Lower leg skin (tissue), 4 donors: ENCODE measurements at regions not wholly inside any gene's neighbourhood (a gene's known extent, or its start where the extent isn't known, plus 50 kb on each side); places are given as distances from the start of the nearest gene placed in this dataset.

ENCODE experiments used
- DNase-seq, 2 donors: peaks; one replicate each; pipeline ENCODE4 v3.0.0-alpha.2; 2019; ENCODE audit warnings: low spot score in 2 of 2
- H3K4me3 ChIP-seq: fragments of 200-600 bp; sonication (generic); 2 replicates; pipeline ENCODE4 v1.5.1; 2017; ENCODE audit warnings: mild to moderate bottlenecking, low read depth; ENCODE audit not compliant: poor library complexity, severe bottlenecking
- CTCF ChIP-seq, 3 donors: fragments of 450-650 bp; IDR thresholded peaks; one replicate each; pipeline ENCODE4 v1.5.1; 2016; ENCODE audit warnings: antibody characterized with exemption in 3 of 3, mild to moderate bottlenecking in 3 of 3, moderate library complexity in 2 of 3
- POLR2A ChIP-seq, 2 donors: fragments of 450-650 bp; IDR thresholded peaks; one replicate each; pipeline ENCODE4 v1.6.1; 2016 to 2017; ENCODE audit warnings: antibody characterized with exemption in 2 of 2, mild to moderate bottlenecking in 1 of 2, moderate library complexity in 1 of 2
- WGBS, 2 donors: methylation state at CpG; one replicate each; pipeline ENCODE4 v1.1.5; 2018; 5-methylcytosine and 5-hydroxymethylcytosine counted together
- intact Hi-C: fragments of 100-400 bp; cut with DNase I; formaldehyde crosslinking; loops from one replicate; pipeline ENCODE4 v1.15.0; 2023; ENCODE audit warnings: low total_unique reads

- TF ChIP-seq POLR2A (IDR thresholded peaks at IDR 0.05) (no peak), CTCF (IDR thresholded peaks at IDR 0.05) (no peak)
- H3K4me3 ChIP-seq: no peak overlapping the region
- intact Hi-C loops: no loop called here
These were observed 188.9 kb upstream of the ZNF618 start for GRCh38 chr9:113687107-113687679.

GRCh38 chr9:113687680-113688371, 188.3 kb upstream of the ZNF618 start:
- no peak for DNase-seq
- intact Hi-C loops: no loop called here
- H3K4me3 ChIP-seq: no peak overlapping the region
- TF ChIP-seq POLR2A (IDR thresholded peaks at IDR 0.05) (no peak), CTCF (IDR thresholded peaks at IDR 0.05) (no peak)
- 8 to 13% methylated on average over 23 to 34 of the region's 40 CpGs for WGBS, 2 donors

More at GRCh38 chr9:113687107-113687679, 188.9 kb upstream of the ZNF618 start:
- DNase-seq: no peak
- 31 to 34% methylated on average over 4 of the region's 4 CpGs for WGBS, 2 donors

GRCh38 chr9:113690055-113690740, 185.9 kb upstream of the ZNF618 start:
- DNase-seq: no peak
- no peak overlapping the region for H3K4me3 ChIP-seq
- intact Hi-C loops: no loop called here
- WGBS, 2 donors: 79 to 89% methylated on average over 11 of the region's 11 CpGs
- TF ChIP-seq POLR2A (IDR thresholded peaks at IDR 0.05): no peak
- no peak for TF ChIP-seq CTCF (IDR thresholded peaks at IDR 0.05)

GRCh38 chr9:113692256-113692655, 183.9 kb upstream of the ZNF618 start:
- intact Hi-C loops: no loop called here
- no peak for DNase-seq
- H3K4me3 ChIP-seq: no peak overlapping the region
- TF ChIP-seq CTCF (IDR thresholded peaks at IDR 0.05) (no peak), POLR2A (IDR thresholded peaks at IDR 0.05) (no peak)
- WGBS, 2 donors: 79 to 86% methylated on average over 2 of the region's 2 CpGs

DNA sequence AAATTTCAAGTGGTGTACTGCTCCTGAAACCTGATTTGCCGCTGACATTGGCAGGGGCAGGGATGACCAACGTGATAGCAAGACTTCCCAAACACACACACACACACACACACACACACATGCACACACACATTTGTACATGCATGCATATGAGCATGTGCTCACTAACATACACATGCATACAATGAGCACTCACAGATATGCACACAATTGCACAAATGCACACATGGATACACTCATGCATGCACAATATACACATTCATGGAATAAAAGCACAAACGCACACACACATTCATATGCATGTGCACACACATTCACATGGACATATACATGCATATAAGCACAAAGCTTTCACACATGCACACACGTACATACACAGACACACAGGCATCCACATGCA, 181.2 kb upstream of the ZNF618 start:
- DNase-seq: no peak
- WGBS, 2 donors: 80 to 84% methylated on average over 4 of the region's 4 CpGs
- TF ChIP-seq CTCF (IDR thresholded peaks at IDR 0.05) (no peak), POLR2A (IDR thresholded peaks at IDR 0.05) (no peak)
- intact Hi-C loops: no loop called here
- H3K4me3 ChIP-seq: no peak overlapping the region
